H1 (cell line): ENCODE measurements at regions not wholly inside any gene's neighbourhood (a gene's known extent, or its start where the extent isn't known, plus 50 kb on each side); places are given as distances from the start of the nearest gene placed in this dataset.

Experiments used
- CTCF ChIA-PET: fragments of 300-600 bp; sonication (Branson Sonifier 250); formaldehyde crosslinking; loops from one replicate; lab custom pipeline; 2021; ENCODE audit not compliant: partially characterized antibody; lab: Charles Lee
- POLR2A ChIA-PET: fragments of 300-600 bp; sonication (Branson Sonifier 250); formaldehyde crosslinking; loops from one replicate; lab custom pipeline; 2021; ENCODE audit warnings: inconsistent platforms; ENCODE audit not compliant: partially characterized antibody; lab: Charles Lee
- DNase-seq, 2 experiments: peaks; one replicate each; pipeline versions ENCODE4 v3.0.0 to v3.0.0-alpha.2; 2010 to 2022; ENCODE audit warnings: low spot score in 2 of 2, low read depth in 1 of 2, mixed read lengths in 1 of 2
- FAIRE-seq: peaks from 2 replicates; lab custom pipeline; 2011; peaks lifted over from hg19 to GRCh38; lab: Jason Lieb, UNC
- H2AFZ ChIP-seq: 2 replicates; pipeline ENCODE4 v1.8.1; 2012; ENCODE audit warnings: low read length, inconsistent platforms
- H2AK5ac ChIP-seq: 2 replicates; pipeline ENCODE4 v1.6.1; 2013; ENCODE audit warnings: low read depth, low read length
- H2BK120ac ChIP-seq: replicated peaks from 2 replicates; pipeline ENCODE3; 2013; ENCODE audit warnings: low read depth, low read length, inconsistent platforms
- H2BK12ac ChIP-seq: 2 replicates; pipeline ENCODE4 v1.6.1; 2013; ENCODE audit warnings: low read depth, low read length
- H2BK15ac ChIP-seq: 2 replicates; pipeline ENCODE4 v1.6.1; 2013; ENCODE audit warnings: low read length
- H2BK20ac ChIP-seq: 2 replicates; pipeline ENCODE4 v1.6.1; 2013; ENCODE audit warnings: low read length
- H2BK5ac ChIP-seq: 2 replicates; pipeline ENCODE4 v1.6.1; 2013; ENCODE audit warnings: low read depth, low read length
- H3K14ac ChIP-seq: 2 replicates; pipeline ENCODE4 v1.6.1; 2013; ENCODE audit warnings: inconsistent platforms; ENCODE audit not compliant: insufficient read length
- H3K18ac ChIP-seq: 2 replicates; pipeline ENCODE4 v1.6.1; 2013; ENCODE audit warnings: low read length; ENCODE audit errors: extremely low read depth
- H3K23ac ChIP-seq: 2 replicates; pipeline ENCODE4 v1.6.1; 2013; ENCODE audit warnings: inconsistent platforms; ENCODE audit not compliant: insufficient read length
- H3K23me2 ChIP-seq: 2 replicates; pipeline ENCODE4 v1.6.1; 2013; ENCODE audit warnings: low read depth, low read length
- H3K27ac ChIP-seq: 2 replicates; pipeline ENCODE4 v1.6.1; 2011; ENCODE audit warnings: low read depth, low read length, inconsistent platforms
- H3K27me3 ChIP-seq, 4 experiments: replicated peaks in 1 of 4; 1 replicate in 1 of 4; 2 replicates in 3 of 4; pipeline versions ENCODE4 v1.6.1 to v1.8.1; 2011 to 2013; ENCODE audit warnings: low read length in 3 of 4, mild to moderate bottlenecking in 3 of 4, inconsistent platforms in 2 of 4, mixed read lengths in 2 of 4, moderate library complexity in 1 of 4; ENCODE audit not compliant: control insufficient read depth in 3 of 4, insufficient read depth in 3 of 4; ENCODE audit errors: extremely low read depth in 1 of 4
- H3K36me3 ChIP-seq, 4 experiments: 2 replicates each; pipeline versions ENCODE4 v1.6.1 to v1.8.1; 2011 to 2013; ENCODE audit warnings: mild to moderate bottlenecking in 4 of 4, low read length in 3 of 4, moderate library complexity in 2 of 4, control low read depth in 1 of 4, inconsistent platforms in 1 of 4; ENCODE audit not compliant: insufficient read depth in 4 of 4, control insufficient read depth in 2 of 4
- H3K4ac ChIP-seq: replicated peaks from 2 replicates; pipeline ENCODE3; 2013; ENCODE audit warnings: low read length, low read depth, mixed read lengths, inconsistent platforms; ENCODE audit not compliant: insufficient read length
- H3K4me1 ChIP-seq, 4 experiments: replicated peaks in 1 of 4; 1 replicate in 1 of 4; 2 replicates in 3 of 4; pipeline versions ENCODE4 v1.6.1 to v1.8.1; 2011 to 2013; ENCODE audit warnings: low read length in 3 of 4, inconsistent platforms in 2 of 4, mixed read lengths in 1 of 4; ENCODE audit not compliant: insufficient read depth in 4 of 4, control insufficient read depth in 3 of 4
- H3K4me2 ChIP-seq, 2 experiments: 2 replicates each; pipeline versions ENCODE4 v1.6.1 to v1.8.1; 2011 to 2013; ENCODE audit warnings: low read depth in 2 of 2, low read length in 2 of 2, control low read depth in 1 of 2, inconsistent platforms in 1 of 2, mild to moderate bottlenecking in 1 of 2; ENCODE audit not compliant: insufficient read depth in 1 of 2
- H3K4me3 ChIP-seq, 4 experiments: fragments of 200-600, 300-600 bp in 1 of 4; sonication (generic), shearing (Covaris generic), sonication (Bioruptor Twin) in 1 of 4; 2 replicates each; pipeline versions ENCODE4 v1.5.1 to v1.8.1; 2011 to 2016; ENCODE audit warnings: low read length in 4 of 4, low read depth in 3 of 4, control low read depth in 2 of 4, inconsistent platforms in 2 of 4, mild to moderate bottlenecking in 2 of 4, mixed read lengths in 1 of 4, moderate library complexity in 1 of 4; ENCODE audit not compliant: insufficient read depth in 2 of 4; ENCODE audit errors: extremely low read depth in 1 of 4
- H3K56ac ChIP-seq: replicated peaks from 2 replicates; pipeline ENCODE3; 2013; ENCODE audit warnings: low read depth, mild to moderate bottlenecking, mixed read lengths, low read length, inconsistent platforms; ENCODE audit not compliant: insufficient read length
- H3K79me1 ChIP-seq: 2 replicates; pipeline ENCODE4 v1.6.1; 2013; ENCODE audit warnings: low read depth, low read length, control low read depth
- H3K79me2 ChIP-seq, 2 experiments: 2 replicates each; pipeline versions ENCODE4 v1.6.1 to v1.8.1; 2012 to 2013; ENCODE audit warnings: low read length in 2 of 2, mild to moderate bottlenecking in 2 of 2, inconsistent platforms in 1 of 2; ENCODE audit not compliant: insufficient read depth in 2 of 2, control insufficient read depth in 1 of 2
- H3K9ac ChIP-seq, 4 experiments: replicated peaks in 1 of 4; 1 replicate in 1 of 4; 2 replicates in 3 of 4; pipeline versions ENCODE4 v1.6.1 to v1.8.1; 2011 to 2013; ENCODE audit warnings: low read depth in 3 of 4, low read length in 3 of 4, control low read depth in 2 of 4, mild to moderate bottlenecking in 2 of 4, moderate library complexity in 2 of 4, inconsistent platforms in 1 of 4; ENCODE audit errors: extremely low read depth in 1 of 4
- H3K9me3 ChIP-seq, 2 experiments: 2 replicates each; pipeline versions ENCODE4 v1.6.1 to v1.8.1; 2012 to 2013; ENCODE audit warnings: mild to moderate bottlenecking in 2 of 2, moderate library complexity in 2 of 2, control low read depth in 1 of 2, inconsistent platforms in 1 of 2, low read depth in 1 of 2, low read length in 1 of 2, mixed read lengths in 1 of 2; ENCODE audit not compliant: insufficient read depth in 2 of 2
- H4K20me1 ChIP-seq, 2 experiments: replicated peaks in 1 of 2; 2 replicates each; pipeline versions ENCODE3 to v1.8.1; 2011 to 2013; ENCODE audit warnings: inconsistent platforms in 2 of 2, low read length in 2 of 2, mild to moderate bottlenecking in 1 of 2; ENCODE audit not compliant: insufficient read depth in 2 of 2, control insufficient read depth in 1 of 2
- H4K5ac ChIP-seq: 2 replicates; pipeline ENCODE4 v1.6.1; 2013; ENCODE audit warnings: low read length, low read depth, mixed read lengths, inconsistent platforms; ENCODE audit not compliant: insufficient read length
- H4K8ac ChIP-seq: 2 replicates; pipeline ENCODE4 v1.8.0; 2013; ENCODE audit warnings: mild to moderate bottlenecking, moderate library complexity, low read length, inconsistent platforms; ENCODE audit not compliant: insufficient read depth; ENCODE audit errors: extremely low read depth
- H4K91ac ChIP-seq: replicated peaks from 2 replicates; pipeline ENCODE3; 2013; ENCODE audit warnings: low read length, mixed read lengths, inconsistent platforms; ENCODE audit not compliant: insufficient read length
- BRCA1 ChIP-seq: IDR thresholded peaks from 2 replicates; pipeline ENCODE4 v1.6.1; 2012; ENCODE audit warnings: low read depth, low read length, improper control_type of control experiment
- CTBP2 ChIP-seq: IDR thresholded peaks from 2 replicates; pipeline ENCODE4 v1.7.0; 2011; ENCODE audit warnings: borderline replicate concordance, mild to moderate bottlenecking, moderate library complexity, mixed read lengths, low read length; ENCODE audit not compliant: insufficient read depth, insufficient read length
- EZH2 ChIP-seq: fragments of 200-600 bp; sonication (generic); IDR thresholded peaks from 2 replicates; pipeline ENCODE4 v1.7.1; 2012; ENCODE audit warnings: low read depth, mild to moderate bottlenecking, moderate library complexity, low read length, inconsistent platforms; ENCODE audit not compliant: severe bottlenecking
- FOSL1 ChIP-seq: IDR thresholded peaks from 2 replicates; pipeline ENCODE4 v1.6.1; 2011; ENCODE audit warnings: mild to moderate bottlenecking, low read depth, low read length, moderate library complexity; ENCODE audit not compliant: insufficient read depth
- GTF2F1 ChIP-seq: IDR thresholded peaks from 2 replicates; pipeline ENCODE4 v1.6.1; 2012; ENCODE audit warnings: low read depth, low read length, improper control_type of control experiment, borderline replicate concordance
- HDAC6 ChIP-seq: IDR thresholded peaks from one replicate; pipeline ENCODE4 v1.7.1; 2012; ENCODE audit warnings: low read depth, mild to moderate bottlenecking, inconsistent platforms, low read length, moderate library complexity
- JUND ChIP-seq: IDR thresholded peaks from 2 replicates; pipeline ENCODE4 v1.6.1; 2011; ENCODE audit warnings: mild to moderate bottlenecking, improper control_type of control experiment, low read length
- KDM1A ChIP-seq: fragments of 200-600, 300-600 bp; sonication (generic); IDR thresholded peaks from 2 replicates; pipeline ENCODE4 v1.7.1; 2016; ENCODE audit warnings: mild to moderate bottlenecking, low read length, borderline replicate concordance
- MAFK ChIP-seq: IDR thresholded peaks from 2 replicates; pipeline ENCODE4 v1.6.1; 2012; ENCODE audit warnings: low read depth, mild to moderate bottlenecking, improper control_type of control experiment, low read length
- RNF2 ChIP-seq: fragments of 200-900, 300-1000 bp; sonication (generic); IDR thresholded peaks from 2 replicates; pipeline ENCODE4 v1.7.1; 2016; ENCODE audit warnings: borderline replicate concordance, low read depth, mild to moderate bottlenecking, antibody characterized with exemption, low read length; ENCODE audit not compliant: poor library complexity, severe bottlenecking; ENCODE audit errors: missing control alignments
- TCF12 ChIP-seq: IDR thresholded peaks from 2 replicates; pipeline ENCODE4 v1.6.1; 2011; ENCODE audit warnings: low read depth, mild to moderate bottlenecking, low read length
- TEAD4 ChIP-seq: IDR thresholded peaks from 2 replicates; pipeline ENCODE4 v1.6.1; 2012; ENCODE audit warnings: low read depth, low read length, inconsistent platforms, mixed read lengths
- WGBS, 2 experiments: shearing (Covaris generic) in 1 of 2; methylation state at CpG; one replicate each; pipeline versions ENCODE4 v1.1.6 to v1.1.7; 2013 to 2015; ENCODE audit warnings: low lambda C conversion rate in 2 of 2, mixed read lengths in 2 of 2, inconsistent platforms in 1 of 2, low coverage in 1 of 2, missing lambda C conversion rate in 1 of 2; ENCODE audit not compliant: insufficient replicate concordance in 2 of 2, insufficient coverage in 1 of 2, insufficient read length in 1 of 2; ENCODE audit errors: extremely low coverage in 1 of 2, missing lambda C conversion rate in 1 of 2; 5-methylcytosine and 5-hydroxymethylcytosine counted together

DNA sequence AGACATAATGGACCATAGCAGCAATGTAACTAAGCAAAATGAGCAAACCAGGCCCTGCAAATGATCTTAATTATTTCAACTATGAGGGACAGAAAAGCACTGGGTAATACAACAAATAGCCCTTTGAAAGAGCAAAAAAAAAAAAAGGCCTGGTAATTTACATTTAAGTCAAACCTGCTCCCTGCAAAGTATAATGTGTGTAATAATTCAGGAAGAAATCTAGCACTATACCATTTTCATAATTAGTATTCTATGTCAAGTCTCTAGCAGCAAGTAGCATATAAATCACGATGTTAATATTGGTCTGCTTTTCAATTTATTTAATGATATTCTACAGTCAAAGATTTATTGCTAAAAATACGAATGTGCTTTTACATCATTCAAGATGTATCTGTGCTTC is 489.6 kb downstream of the BMP2 start:
- no peak for DNase-seq
- no peak overlapping the region for H3K18ac ChIP-seq
- ChIA-PET CTCF (no interaction called here), POLR2A (no interaction called here)
- H2AK5ac ChIP-seq, result no peak overlapping the region
- H2BK5ac ChIP-seq, result no peak overlapping the region
- no peaks in the 10 kb centered on the region for H3K27me3 ChIP-seq
- no peaks in the 10 kb centered on the region for H3K4me1 ChIP-seq
- no peaks in the 10 kb centered on the region for H3K36me3 ChIP-seq
- H3K79me2 ChIP-seq, result no peaks in the 10 kb centered on the region
- H3K9ac ChIP-seq, result no peak overlapping the region
- no peak overlapping the region for H2BK120ac ChIP-seq
- no peak overlapping the region for H3K27ac ChIP-seq
- WGBS, 2 experiments, result 95% methylated on average over 2 of the region's 2 CpGs; no CpG with 5 or more reads in 1 of the 2 experiments
- no peak overlapping the region for H4K5ac ChIP-seq
- H3K4ac ChIP-seq, result no peak overlapping the region
- H3K14ac ChIP-seq, result no peak overlapping the region
- H3K23ac ChIP-seq, result no peak overlapping the region
- no peaks in the 10 kb centered on the region for H3K79me1 ChIP-seq
- no peaks in the 10 kb centered on the region for H4K20me1 ChIP-seq
- no peak overlapping the region for H2BK20ac ChIP-seq
- FAIRE-seq, result no peak
- H3K4me3 ChIP-seq, result no peak overlapping the region
- no peaks in the 10 kb centered on the region for H3K23me2 ChIP-seq
- H4K91ac ChIP-seq, result no peak overlapping the region
- no peak overlapping the region for H3K56ac ChIP-seq
- H2BK15ac ChIP-seq, result no peak overlapping the region
- no peak overlapping the region for H2AFZ ChIP-seq
- no peak overlapping the region for H2BK12ac ChIP-seq
- H4K8ac ChIP-seq, result no peak overlapping the region
- no peaks in the 10 kb centered on the region for H3K9me3 ChIP-seq
- TF ChIP-seq GTF2F1 (no peak), HDAC6 (no peak), FOSL1 (no peak), CTBP2 (no peak), TCF12 (no peak), KDM1A (no peak), MAFK (no peak), RNF2 (no peak), EZH2 (no peak), JUND (no peak), BRCA1 (no peak), TEAD4 (no peak)
- no peak overlapping the region for H3K4me2 ChIP-seq
